Eye (tissue), 1 donor: ENCODE measurements at regions not wholly inside any gene's neighbourhood (a gene's known extent, or its start where the extent isn't known, plus 50 kb on each side); places are given as distances from the start of the nearest gene placed in this dataset.
"Not testable (repeated sequence)": the region's sequence is repeated elsewhere in the genome, so short reads cannot be mapped to it uniquely, and the experiment has no call there.

Source experiments
- DNase-seq: peaks from one replicate; pipeline ENCODE4 v3.0.0-alpha.2; 2015

DNA sequence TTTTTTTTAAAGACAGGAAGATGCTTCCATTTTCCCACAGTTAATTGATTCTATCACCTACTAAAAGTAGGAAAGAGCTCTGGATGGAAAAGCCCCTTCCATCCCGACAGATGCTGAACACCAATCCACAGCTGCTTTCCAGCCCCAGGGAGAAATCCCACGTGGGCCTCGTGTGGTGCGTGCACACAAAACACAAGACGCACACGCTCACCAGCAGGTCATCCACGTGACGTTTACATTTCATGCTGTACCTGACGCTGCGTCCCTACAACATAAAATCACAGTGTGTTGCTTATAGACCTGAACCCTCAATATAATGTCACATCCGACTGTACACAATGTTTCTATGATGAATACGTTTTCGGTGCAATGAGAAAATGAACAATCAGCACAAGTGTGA lies 50.2 kb upstream of the DACT2 start:
- no peak for DNase-seq

DNA sequence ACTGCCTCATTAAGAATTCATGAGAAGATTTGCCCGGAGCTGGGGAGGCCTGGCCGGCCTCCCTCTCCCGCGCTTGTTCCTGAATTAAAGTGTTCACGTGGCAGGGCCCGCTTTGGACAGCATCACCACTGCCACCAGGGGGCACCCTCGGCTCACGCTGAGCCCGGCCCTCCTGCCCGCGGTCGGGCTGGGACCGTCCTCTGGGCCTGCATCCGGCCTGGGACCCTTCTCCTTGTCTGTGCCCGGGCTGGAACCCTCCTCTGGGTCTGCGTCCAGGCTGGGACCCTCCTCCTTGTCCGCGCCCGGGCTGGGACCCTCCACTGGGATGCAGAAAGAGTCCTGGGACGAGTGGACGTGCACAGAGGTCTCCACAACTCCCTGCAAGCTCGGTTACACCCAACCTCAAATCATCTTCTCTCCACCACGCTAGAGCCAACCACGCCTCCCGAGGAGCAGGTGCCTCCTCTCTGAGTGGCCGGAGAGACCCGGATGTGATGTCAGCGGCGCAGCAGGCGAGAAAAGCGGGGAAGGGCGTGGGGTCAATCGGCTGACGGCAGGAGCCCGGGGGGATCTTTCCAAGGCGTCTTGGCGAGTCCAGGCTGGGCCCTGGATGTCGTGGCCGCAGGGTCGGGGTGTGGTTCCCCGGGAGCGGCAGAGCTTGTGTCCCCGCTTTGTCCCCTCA lies 50.9 kb upstream of the DACT2 start:
- peak; percentile 82 for DNase-seq

DNA sequence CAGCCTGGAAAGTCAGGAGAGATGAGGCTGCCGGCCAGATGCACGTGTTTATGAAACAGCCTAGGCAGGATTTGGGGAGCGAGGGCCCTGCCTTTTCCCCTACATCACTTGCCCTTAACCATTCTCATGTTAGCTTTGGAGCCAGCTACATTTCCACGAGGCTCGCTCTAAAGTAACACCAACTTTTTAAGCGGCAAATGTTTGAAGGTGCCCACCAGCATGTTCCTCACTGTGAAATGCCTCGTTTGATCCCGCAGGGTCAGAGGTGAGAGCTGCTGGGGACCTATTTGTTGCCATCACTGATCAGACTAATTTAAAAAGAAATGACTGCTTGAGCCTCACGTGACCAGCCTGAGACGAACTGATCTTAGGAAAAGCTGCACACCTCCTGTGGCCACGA lies 51.6 kb upstream of the DACT2 start:
- no peak for DNase-seq

DNA sequence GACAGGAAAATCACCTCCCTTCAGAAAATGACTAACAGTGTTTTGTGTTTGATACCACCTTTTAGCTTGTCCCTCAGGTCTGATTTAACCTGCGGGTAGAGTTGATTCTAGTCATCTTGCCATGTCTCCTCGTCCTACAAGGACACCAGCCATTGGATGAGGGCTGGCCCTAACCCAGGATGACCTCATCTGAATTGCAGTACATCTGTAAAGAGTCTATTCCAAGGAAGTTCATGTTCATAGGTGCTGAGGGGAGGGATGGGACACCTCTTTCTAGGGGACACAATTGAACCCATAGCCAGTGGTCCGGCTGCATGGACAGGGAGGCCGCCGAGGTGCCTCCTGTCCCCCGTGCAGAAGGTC lies 52.0 kb upstream of the DACT2 start:
- no peak for DNase-seq

DNA sequence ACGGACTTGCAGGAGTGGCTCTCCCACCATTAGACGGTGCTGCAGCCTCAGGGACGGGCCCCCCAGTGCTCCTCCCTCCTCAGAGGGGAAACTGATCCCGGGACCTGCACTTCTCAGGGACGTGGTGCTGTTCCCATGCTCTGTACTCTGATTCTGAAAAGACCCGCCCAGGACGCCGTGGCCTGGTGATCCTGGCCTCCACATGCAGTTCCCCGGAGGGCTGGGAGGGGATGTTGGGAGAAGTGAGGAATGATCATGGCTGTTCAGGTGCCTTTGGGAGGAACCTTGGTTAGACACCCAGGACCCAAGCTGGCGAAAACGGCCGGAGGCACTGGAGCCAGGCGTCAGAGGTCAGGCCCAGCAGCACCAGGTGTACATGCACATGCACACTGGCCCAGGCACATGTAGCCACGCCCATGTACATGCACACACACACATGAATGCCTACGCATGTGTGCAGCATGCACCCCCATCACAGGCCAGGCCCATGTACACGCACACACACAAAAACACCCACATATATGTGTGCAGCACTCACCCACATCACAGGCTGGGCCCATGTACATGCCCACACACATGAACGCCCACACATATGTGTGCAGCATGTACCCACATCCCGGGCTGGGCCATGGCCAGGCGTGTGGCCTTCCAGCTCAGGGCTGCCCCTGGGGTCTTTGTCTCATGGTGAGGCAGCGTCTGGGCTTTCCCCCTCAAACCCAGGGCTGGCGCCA lies 52.6 kb upstream of the DACT2 start:
- no peak for DNase-seq

DNA sequence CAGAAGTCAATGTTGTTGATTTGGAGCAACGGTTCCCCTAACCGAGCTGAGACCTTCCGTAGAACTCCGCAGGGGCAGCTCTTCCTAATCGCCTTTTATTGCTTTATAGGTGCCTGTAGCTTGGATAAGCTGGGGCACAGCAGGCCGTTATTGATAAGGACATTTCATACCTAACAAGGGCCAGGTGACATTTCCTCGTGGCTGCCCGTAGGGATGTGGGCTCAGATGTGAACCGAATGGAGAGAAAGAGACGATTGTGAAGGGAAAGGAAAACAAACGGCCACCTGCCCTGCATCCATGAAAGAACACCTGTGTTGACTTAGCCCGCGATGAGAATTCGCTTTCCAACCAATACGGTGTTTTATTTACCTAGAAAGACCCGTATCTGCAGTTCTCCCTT lies 53.3 kb upstream of the DACT2 start:
- no peak for DNase-seq

DNA sequence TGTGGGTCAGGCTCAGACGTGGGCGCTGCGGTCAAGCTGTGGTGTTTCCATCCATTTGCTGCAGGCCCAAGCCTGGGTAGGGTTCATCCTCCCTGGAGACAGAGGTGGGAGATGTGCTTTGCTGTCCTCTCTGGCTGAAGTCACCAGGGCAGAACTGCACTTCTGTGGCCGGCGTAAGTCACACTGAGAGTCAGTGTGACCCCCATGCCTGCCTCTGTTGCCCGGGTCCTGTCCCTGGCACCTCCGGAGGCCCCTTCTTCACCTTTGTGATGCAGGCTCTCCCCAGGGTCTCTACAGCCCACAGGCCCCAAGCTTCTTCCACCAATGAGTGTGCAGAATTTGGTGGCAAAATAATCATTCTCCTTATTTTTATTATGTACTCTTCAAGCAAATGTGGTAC lies 53.8 kb upstream of the DACT2 start:
- no peak for DNase-seq

DNA sequence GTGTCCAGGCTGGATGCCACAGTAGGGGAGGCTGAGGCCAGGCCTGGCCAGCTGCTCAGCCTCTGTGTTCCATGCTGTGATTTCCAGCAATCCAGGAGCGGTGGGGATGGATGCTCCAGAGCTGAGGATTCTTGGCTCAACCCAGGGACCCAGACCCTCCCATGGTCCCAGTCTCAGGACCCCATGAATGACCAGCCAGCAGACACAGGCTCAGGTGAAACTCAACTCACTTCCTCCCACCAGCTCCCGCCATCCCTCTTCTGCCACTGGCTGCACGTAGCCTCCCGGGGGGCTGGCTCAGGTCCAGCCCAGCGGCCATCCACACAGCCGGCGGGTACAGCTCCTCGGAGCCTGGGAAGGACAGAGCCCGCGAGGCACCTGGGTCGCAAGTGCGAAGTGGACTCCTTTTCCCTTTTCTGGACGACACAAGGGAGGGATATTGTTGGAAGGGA lies 54.5 kb upstream of the DACT2 start:
- no peak for DNase-seq

DNA sequence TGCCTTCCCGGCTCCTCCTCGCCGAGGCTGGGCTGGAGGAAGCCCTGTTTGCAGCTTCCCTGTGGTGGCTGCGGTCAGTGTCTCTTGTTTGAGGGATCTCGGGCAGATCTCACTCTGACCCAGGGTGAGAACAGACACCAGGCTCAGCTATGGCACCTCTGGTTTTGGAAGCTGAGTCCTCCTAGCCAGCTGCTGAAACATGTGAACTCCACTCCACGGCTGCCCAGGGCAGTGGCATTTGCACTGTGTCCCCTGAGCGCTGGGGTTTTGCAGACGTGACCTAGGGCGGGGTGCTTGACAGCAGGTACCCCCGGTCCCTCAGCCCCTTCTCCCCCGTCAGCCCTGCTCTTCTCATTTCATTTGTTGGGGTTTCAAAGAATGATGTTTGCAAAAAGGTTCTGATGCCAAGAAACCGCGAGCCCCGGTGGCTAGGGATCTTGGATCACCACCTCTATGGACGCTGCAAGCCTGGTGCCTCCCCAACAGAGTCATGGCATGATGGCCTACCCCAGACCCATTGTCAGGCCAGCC lies 55.0 kb upstream of the DACT2 start:
- DNase-seq, result no peak

DNA sequence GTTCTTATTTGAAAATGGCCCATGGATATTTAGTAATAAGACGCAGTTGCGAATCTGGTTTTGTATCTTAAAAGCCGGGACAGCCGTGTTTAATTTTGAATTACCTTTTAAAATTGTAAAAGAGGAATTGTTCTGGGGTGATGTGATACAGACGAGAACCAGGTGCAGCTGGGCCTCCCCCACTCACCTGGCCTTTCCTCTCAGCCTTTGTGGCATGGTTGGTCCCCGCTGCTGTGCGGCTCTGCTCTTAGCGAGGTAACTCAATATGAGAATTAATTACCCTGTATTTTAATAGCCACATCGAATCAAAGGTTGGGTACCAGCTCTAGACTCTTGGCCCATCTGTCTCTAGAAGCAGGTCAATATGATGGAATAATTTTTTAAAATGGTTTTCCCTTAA lies 56.5 kb upstream of the DACT2 start:
- DNase-seq, result no peak

DNA sequence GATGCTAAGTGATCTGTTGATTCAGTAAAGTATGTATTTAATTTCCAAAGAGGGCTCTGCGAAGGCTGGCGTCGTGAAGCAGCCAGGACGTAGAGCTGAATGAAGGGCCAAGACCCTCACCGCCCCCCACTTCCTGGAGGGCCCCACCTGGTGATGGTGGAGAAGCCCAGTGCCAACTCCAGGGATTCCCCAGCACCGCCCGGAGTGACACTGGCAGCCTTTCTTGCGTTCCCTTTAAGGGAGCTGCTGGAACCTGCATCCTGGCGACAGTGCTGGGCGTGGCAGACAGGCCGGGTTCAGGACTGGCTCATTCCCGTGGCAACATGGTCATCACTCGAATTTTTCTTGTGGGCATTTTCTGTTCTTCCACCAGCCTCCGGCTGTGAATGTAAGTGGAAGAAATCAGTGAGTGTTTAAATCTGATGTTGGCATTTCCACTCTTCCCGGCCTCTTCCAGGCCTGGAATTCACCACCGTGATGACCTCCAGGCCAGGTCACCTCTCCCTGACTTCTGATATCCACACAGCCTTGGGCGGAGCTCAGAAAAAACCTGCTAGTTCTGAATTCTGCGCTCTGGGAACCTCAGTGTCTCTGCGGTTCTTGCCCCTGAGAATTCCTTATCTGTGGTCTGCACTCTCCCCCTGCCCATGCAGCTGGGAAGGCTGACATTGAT lies 57.4 kb upstream of the DACT2 start:
- no peak for DNase-seq

DNA sequence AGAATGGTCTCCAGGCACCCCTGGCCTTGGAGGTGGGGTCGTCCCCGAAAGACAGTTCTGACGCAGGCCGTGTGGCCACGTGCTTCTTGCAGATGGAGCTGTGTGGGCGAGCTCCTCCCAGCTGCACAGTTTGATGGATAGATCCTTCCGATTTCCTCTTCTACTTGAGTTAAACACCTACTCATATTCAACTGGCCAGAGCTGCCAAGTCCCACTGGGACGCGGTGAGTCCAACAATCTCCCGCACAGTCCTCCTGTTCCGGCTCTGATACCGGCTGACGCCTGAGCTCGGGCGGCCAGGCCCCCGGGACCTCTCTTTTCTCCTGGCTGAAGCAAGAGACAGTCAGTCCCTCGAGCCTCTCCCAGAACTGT lies 57.9 kb upstream of the DACT2 start:
- no peak for DNase-seq

DNA sequence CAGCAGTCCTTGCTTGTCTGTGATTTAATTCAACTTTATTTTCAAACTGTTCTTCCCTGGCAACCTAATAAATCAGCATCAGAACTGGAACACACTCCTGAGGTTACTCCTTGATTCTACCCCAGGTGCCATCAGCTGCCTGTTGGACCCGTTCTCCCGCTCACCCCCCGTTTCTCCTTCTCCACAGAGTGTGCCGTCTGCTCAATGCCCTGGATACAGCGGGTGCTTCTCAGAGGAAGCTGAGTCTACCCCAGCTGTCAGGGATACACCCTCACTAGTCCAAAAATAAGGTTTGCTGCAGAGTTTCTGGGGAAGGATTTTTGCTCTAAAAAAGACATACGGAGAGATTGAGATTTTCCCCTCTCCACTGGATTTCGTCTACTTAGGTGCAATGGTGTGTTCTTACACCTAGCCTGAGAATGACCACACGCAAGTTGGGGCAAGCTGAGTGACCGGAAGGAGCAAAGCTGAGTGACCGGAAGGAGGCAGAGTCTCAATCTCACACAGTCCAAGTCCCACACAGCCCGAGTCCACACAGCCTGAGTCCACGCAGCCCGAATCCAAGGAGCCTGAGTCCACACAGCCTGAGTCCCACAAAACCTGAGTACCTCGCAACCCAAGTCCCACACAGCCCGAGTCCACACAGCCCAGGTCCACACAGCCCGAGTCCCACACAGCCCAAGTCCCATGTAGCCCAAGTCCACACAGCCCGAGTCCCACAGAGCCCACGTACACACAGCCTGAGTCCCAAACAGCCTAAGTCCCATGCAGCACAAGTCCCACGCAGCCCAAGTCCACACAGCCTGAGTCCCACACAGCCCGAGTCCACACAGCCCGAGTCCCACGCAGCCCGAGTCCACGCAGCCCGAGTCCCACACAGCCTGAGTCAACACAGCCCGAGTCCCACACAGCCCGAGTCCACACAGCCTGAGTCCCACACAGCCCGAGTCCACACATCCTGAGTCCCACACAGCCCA lies 58.6 kb upstream of the DACT2 start:
- no peak for DNase-seq

DNA sequence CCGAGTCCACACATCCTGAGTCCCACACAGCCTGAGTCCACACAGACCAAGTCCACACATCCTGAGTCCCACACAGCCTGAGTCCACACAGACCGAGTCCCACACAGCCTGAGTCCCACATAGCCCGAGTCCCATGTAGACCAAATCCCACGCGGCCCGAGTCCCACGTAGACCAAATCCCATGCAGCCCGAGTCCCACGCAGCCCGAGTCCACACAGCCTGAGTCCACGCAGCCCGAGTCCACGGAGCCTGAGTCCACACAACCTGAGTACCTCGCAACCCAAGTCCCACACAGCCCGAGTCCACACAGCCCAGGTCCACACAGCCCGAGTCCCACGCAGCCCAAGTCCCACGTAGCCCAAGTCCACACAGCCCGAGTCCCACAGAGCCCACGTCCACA lies 60.0 kb upstream of the DACT2 start:
- not testable (repeated sequence) for DNase-seq

DNA sequence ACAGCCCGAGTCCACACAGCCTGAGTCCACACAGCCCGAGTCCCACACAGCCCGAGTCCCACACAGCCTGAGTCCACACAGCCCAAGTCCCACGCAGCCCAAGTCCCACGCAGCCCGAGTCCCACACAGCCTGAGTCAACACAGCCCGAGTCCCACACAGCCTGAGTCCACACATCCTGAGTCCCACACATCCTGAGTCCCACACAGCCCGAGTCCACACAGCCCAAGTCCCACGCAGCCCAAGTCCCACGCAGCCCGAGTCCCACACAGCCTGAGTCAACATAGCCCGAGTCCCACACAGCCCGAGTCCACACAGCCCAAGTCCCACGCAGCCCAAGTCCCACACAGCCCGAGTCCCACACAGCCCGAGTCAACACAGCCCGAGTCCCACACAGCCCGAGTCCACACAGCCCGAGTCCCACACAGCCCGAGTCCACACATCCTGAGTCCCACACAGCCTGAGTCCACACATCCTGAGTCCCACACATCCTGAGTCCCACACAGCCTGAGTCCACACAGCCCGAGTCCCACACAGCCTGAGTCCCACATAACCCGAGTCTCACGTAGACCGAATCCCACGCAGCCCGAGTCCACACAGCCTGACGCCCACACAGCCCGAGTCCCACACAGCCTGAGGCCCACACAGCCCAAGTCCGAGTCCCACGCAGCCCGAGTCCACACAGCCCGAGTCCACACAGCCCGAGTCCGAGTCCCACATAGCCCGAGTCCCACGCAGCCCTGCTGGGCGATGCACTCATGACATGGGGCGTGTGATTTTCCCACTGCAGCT lies 60.6 kb upstream of the SMOC2 start:
- not testable (repeated sequence) for DNase-seq

DNA sequence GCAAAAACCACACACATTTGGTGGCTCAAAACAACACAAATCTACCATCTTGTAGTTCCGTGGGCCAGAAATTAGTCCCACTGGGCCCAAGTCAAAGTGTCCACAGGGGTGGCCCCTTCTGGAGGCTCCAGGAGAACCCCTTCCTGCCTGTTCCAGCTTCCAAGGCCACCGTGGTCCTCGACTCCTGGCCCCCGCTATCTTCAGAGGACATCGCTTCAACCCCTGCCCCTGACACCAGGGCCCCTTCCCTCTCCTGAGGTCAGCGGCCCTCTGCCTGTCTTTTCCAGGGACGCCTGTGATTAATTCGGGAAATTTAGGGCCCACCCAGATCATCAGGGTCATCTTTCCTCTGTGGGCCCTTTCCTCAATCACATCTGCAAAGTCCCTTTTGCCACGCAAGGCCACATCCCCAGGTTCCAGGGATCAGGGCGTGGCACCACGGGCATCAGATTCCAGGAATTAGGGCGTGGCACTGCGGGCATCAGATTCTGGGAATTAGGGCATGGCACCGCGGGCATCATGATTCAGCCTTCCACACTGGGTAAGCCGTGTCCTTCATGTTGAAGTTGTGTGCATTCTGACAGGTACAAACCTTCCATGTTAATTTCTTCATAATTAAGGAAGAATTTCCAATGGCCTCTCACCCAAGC lies 59.9 kb upstream of the SMOC2 start:
- no peak for DNase-seq

DNA sequence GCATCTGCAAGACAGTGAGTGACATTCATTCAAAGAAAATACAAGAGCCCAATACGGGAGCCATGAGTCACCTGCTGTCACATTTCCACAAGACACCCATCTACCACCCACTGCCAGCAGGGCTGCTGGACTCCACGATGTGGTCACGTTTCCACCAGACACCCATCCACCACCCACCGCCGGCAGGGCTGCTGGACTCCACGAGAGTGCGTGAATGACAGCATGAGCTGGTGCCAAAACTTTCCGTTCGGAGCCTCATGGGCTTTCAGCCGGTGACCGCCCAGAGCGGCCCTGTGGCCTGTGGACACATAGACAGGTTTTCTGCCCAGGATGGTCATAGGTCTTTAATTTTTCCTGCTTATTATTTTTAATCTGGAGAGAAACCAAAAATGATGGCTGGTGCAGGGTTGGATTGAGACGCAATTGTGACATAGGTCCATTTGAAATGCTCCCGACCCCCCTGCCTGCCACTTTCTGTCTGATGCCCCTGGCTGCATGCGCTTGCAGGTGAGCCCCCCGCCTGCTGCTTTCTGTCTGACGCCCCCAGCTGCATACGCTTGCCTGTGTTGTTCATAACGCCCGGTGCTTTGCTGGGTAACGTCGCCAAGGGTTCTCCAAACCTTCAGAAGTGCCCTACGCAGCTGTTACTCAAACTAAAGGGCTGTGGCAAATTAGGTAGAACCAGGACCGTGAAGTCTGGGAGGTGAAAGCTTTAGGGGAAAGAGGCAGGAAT lies 59.1 kb upstream of the SMOC2 start:
- no peak for DNase-seq

DNA sequence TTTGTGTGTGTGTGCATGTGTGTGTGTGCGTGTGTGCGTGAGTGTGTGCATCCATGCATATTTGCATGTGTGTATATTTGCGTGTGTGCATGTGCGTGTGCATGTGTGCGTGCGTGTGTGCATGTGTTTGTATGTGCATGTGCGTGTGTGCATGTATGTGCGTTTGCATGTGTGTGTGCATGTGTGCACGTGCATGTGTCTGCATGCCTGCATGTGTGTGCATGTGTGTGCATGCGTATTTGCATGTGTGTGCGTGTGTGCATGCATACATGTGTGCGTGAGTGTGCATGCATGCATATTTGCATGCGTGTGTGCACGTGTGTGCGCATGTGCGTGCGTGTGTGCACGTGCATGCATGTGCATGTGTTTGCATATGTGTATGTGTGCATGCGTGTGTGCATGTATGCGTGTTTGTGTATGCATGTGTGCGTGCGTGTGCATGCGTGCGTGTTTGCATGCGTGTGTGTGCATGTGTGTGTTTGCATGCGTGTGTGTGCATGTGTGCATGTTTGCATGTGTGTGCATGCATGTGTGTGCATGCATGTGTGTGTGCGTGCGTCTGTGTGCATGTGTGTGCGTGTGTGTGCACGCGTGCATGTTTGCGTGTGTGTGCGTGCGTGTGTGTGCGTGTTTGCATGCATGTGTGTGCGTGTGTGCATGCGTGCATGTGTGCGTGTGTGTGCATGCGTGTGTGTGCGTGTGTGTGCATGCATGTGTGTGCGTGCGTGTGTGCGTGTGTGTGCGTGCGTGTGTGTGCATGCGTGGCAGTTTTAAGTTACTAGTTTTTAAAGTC lies 57.7 kb upstream of the SMOC2 start:
- no peak for DNase-seq
